CD4-positive, alpha-beta T cell treated with Interleukin-15 for 4 hours (primary cell): ENCODE measurements at regions not wholly inside any gene's neighbourhood (a gene's known extent, or its start where the extent isn't known, plus 50 kb on each side); places are given as distances from the start of the nearest gene placed in this dataset.

Source experiments
- DNase-seq: peaks from one replicate; pipeline ENCODE4 v3.0.0-alpha.2; 2020; ENCODE audit warnings: low spot score

GRCh38 chr1:2916706-2917105 is 104.6 kb upstream of the ACTRT2 start:
- DNase-seq: no peak

GRCh38 chr1:2917284-2917683 is 104.0 kb upstream of the ACTRT2 start:
- no peak for DNase-seq

- DNase-seq: no peak
These were observed 102.8 kb upstream of the ACTRT2 start for GRCh38 chr1:2918441-2918840.

GRCh38 chr1:2919841-2920240 is 101.4 kb upstream of the ACTRT2 start:
- DNase-seq: no peak

- DNase-seq: no peak
These were observed 100.7 kb upstream of the ACTRT2 start for GRCh38 chr1:2920421-2921015.

GRCh38 chr1:2921970-2922686 is 99.1 kb upstream of the ACTRT2 start:
- DNase-seq: peak; percentile 1

- DNase-seq: no peak
These were observed 97.9 kb upstream of the ACTRT2 start for GRCh38 chr1:2923351-2923750.

GRCh38 chr1:2925291-2925690 is 96.0 kb upstream of the ACTRT2 start:
- DNase-seq: no peak

GRCh38 chr1:2925918-2926317 is 95.3 kb upstream of the ACTRT2 start:
- DNase-seq: no peak

- DNase-seq: no peak
These were observed 94.7 kb upstream of the ACTRT2 start for GRCh38 chr1:2926447-2927055.

GRCh38 chr1:2927393-2928360 is 93.6 kb upstream of the ACTRT2 start:
- DNase-seq: no peak

GRCh38 chr1:2928366-2929325 is 92.6 kb upstream of the ACTRT2 start:
- no peak for DNase-seq

- no peak for DNase-seq
These were observed 91.9 kb upstream of the ACTRT2 start for GRCh38 chr1:2929335-2929734.

GRCh38 chr1:2930016-2930815 is 91.1 kb upstream of the ACTRT2 start:
- DNase-seq: no peak

- no peak for DNase-seq
These were observed 90.1 kb upstream of the ACTRT2 start for GRCh38 chr1:2930913-2931723.

GRCh38 chr1:2931724-2932401 is 89.4 kb upstream of the ACTRT2 start:
- no peak for DNase-seq

GRCh38 chr1:2932671-2933350 is 88.5 kb upstream of the ACTRT2 start:
- no peak for DNase-seq

- DNase-seq: no peak
These were observed 87.7 kb upstream of the ACTRT2 start for GRCh38 chr1:2933431-2934155.
